ENCODE measurements at regions not wholly inside any gene's neighbourhood (a gene's known extent, or its start where the extent isn't known, plus 50 kb on each side); places are given as distances from the start of the nearest gene placed in this dataset.

DNA sequence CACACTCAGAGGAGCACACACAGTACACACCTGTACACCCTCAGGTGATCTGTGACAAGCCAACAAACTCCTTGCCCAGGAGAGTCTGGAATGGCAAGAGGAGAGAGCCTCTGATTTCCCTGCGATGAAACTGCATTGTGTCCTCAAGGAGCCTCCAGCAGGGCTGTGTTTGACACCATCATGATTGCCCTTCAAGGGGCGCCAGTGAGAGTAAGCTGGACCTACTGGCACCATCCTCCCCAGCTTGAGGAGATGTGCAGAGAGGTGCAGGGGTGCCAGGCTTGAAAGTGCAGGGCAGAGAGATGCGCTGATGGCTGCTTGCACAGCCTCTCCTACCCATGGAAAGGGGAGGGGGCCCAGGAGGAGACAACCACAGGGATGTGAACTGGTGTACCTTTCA is 188.8 kb upstream of the CADM1 start:
- H3K27me3 Mint-ChIP-seq (ENCODE audit: insufficient read depth, low read depth) = no peaks in the 10 kb centered on the region
- Histone ChIP-seq H3K27ac (no peak overlapping the region), H3K4me1 (peaks cover 24% of the 10 kb centered on the region), H3K4me2 (no peak overlapping the region), H3K79me2 (ENCODE audit: low read depth) (no peaks in the 10 kb centered on the region), H2AFZ (replicated peaks) (no peak overlapping the region), H3K36me3 (no peaks in the 10 kb centered on the region), H3K27me3 (no peaks in the 10 kb centered on the region), H3K9me3 (ENCODE audit: low read depth) (no peaks in the 10 kb centered on the region), H3F3A (ENCODE audit: low read depth) (peaks cover 28% of the 10 kb centered on the region), H3K9ac (no peak overlapping the region), H3K4me3 (no peak overlapping the region), H4K20me1 (ENCODE audit: low read depth) (peaks cover 3% of the 10 kb centered on the region)
- H3K9me3 Mint-ChIP-seq = peaks cover 2% of the 10 kb centered on the region
- no peaks in the 10 kb centered on the region for H3K36me3 Mint-ChIP-seq
- peaks cover 31% of the 10 kb centered on the region for H3K4me1 Mint-ChIP-seq
- no peak for DNase-seq (ENCODE audit: low spot score)
- no peak overlapping the region for H3K4me3 Mint-ChIP-seq
- TF ChIP-seq, protein P1, sequence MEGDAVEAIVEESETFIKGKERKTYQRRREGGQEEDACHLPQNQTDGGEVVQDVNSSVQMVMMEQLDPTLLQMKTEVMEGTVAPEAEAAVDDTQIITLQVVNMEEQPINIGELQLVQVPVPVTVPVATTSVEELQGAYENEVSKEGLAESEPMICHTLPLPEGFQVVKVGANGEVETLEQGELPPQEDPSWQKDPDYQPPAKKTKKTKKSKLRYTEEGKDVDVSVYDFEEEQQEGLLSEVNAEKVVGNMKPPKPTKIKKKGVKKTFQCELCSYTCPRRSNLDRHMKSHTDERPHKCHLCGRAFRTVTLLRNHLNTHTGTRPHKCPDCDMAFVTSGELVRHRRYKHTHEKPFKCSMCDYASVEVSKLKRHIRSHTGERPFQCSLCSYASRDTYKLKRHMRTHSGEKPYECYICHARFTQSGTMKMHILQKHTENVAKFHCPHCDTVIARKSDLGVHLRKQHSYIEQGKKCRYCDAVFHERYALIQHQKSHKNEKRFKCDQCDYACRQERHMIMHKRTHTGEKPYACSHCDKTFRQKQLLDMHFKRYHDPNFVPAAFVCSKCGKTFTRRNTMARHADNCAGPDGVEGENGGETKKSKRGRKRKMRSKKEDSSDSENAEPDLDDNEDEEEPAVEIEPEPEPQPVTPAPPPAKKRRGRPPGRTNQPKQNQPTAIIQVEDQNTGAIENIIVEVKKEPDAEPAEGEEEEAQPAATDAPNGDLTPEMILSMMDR (IDR thresholded peaks at IDR 0.05) = no peak
- TF ChIP-seq EZH2 (IDR thresholded peaks at IDR 0.05) = no peak
- TF ChIP-seq EZH2phosphoT487 (IDR thresholded peaks at IDR 0.05) = no peak
- no peak overlapping the region for H3K27ac Mint-ChIP-seq

GRCh38 chr11:115691030-115691429 is 186.8 kb upstream of the CADM1 start:
- Histone ChIP-seq H3K9ac (no peak overlapping the region), H3K27ac (no peak overlapping the region), H3K79me2 (ENCODE audit: low read depth) (no peaks in the 10 kb centered on the region), H3K4me3 (no peak overlapping the region), H2AFZ (replicated peaks) (no peak overlapping the region), H3K36me3 (no peaks in the 10 kb centered on the region), H3K4me2 (no peak overlapping the region), H3K9me3 (ENCODE audit: low read depth) (no peaks in the 10 kb centered on the region), H3F3A (ENCODE audit: low read depth) (peaks cover 18% of the 10 kb centered on the region), H3K27me3 (no peaks in the 10 kb centered on the region), H4K20me1 (ENCODE audit: low read depth) (peaks cover 3% of the 10 kb centered on the region), H3K4me1 (peaks cover 13% of the 10 kb centered on the region)
- H3K4me3 Mint-ChIP-seq = peak overlapping the region; percentile 48
- peaks cover 2% of the 10 kb centered on the region for H3K9me3 Mint-ChIP-seq
- no peak for DNase-seq (ENCODE audit: low spot score)
- no peaks in the 10 kb centered on the region for H3K27me3 Mint-ChIP-seq (ENCODE audit: insufficient read depth, low read depth)
- no peak for TF ChIP-seq EZH2phosphoT487 (IDR thresholded peaks at IDR 0.05)
- H3K36me3 Mint-ChIP-seq = no peaks in the 10 kb centered on the region
- no peak overlapping the region for H3K27ac Mint-ChIP-seq
- peaks cover 11% of the 10 kb centered on the region for H3K4me1 Mint-ChIP-seq

- H3K27me3 Mint-ChIP-seq (ENCODE audit: insufficient read depth, low read depth) = peaks cover 5% of the 10 kb centered on the region
- no peak for TF ChIP-seq EZH2 (IDR thresholded peaks at IDR 0.05)
- H3K4me3 Mint-ChIP-seq = no peak overlapping the region
- H3K9me3 ChIP-seq (ENCODE audit: low read depth) = no peaks in the 10 kb centered on the region
- H3K27me3 ChIP-seq = no peaks in the 10 kb centered on the region
- peak overlapping the region; percentile 12 for H3K27ac Mint-ChIP-seq
- H3K9ac ChIP-seq = no peak overlapping the region
- H2AFZ ChIP-seq (replicated peaks) = no peak overlapping the region
- no peaks in the 10 kb centered on the region for H3K36me3 ChIP-seq
- H3K79me2 ChIP-seq (ENCODE audit: low read depth) = no peaks in the 10 kb centered on the region
- H3K27ac ChIP-seq = no peak overlapping the region
- H3K36me3 Mint-ChIP-seq = no peaks in the 10 kb centered on the region
- H3K4me1 ChIP-seq = no peaks in the 10 kb centered on the region
- H3K4me2 ChIP-seq = no peak overlapping the region
- DNase-seq (ENCODE audit: low spot score) = no peak
- no peaks in the 10 kb centered on the region for H3F3A ChIP-seq (ENCODE audit: low read depth)
- no peaks in the 10 kb centered on the region for H4K20me1 ChIP-seq (ENCODE audit: low read depth)
- no peaks in the 10 kb centered on the region for H3K9me3 Mint-ChIP-seq
- H3K4me1 Mint-ChIP-seq = peaks cover 4% of the 10 kb centered on the region
- H3K4me3 ChIP-seq = no peak overlapping the region
Observed at GRCh38 chr11:115687934-115688333, 183.7 kb upstream of the CADM1 start.

DNA sequence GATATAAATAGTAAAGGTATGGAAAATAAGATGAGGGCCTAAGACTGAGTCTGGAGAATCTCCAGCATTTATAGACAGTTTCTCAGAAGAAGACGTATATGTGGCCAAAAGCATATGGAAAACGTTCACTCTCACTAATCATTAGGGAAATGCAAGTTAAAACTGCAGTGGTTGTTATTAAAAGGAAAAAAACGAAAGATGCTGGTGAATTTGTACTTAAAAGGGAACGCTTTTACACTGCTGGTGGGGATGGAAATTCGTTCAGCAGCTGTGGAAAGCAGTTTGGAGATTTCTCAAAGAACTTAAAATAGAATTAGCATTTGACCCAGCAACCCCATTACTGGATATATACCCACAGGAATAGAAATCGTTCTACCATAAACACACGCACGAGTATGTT is 180.5 kb upstream of the CADM1 start:
- Histone ChIP-seq H2AFZ (replicated peaks) (no peak overlapping the region), H4K20me1 (ENCODE audit: low read depth) (no peaks in the 10 kb centered on the region), H3K36me3 (no peaks in the 10 kb centered on the region), H3K27ac (no peak overlapping the region), H3K9me3 (ENCODE audit: low read depth) (no peaks in the 10 kb centered on the region), H3K4me3 (no peak overlapping the region), H3K27me3 (no peaks in the 10 kb centered on the region), H3K79me2 (ENCODE audit: low read depth) (no peaks in the 10 kb centered on the region), H3K9ac (no peak overlapping the region), H3K4me1 (no peaks in the 10 kb centered on the region), H3F3A (ENCODE audit: low read depth) (no peaks in the 10 kb centered on the region), H3K4me2 (no peak overlapping the region)
- no peak for DNase-seq (ENCODE audit: low spot score)
- Mint-ChIP-seq H3K4me1 (peaks cover 5% of the 10 kb centered on the region), H3K4me3 (no peak overlapping the region), H3K36me3 (peaks cover 2% of the 10 kb centered on the region), H3K9me3 (no peaks in the 10 kb centered on the region), H3K27me3 (ENCODE audit: insufficient read depth, low read depth) (peaks cover 5% of the 10 kb centered on the region), H3K27ac (no peak overlapping the region)
- TF ChIP-seq EZH2phosphoT487 (IDR thresholded peaks at IDR 0.05) (no peak), EZH2 (IDR thresholded peaks at IDR 0.05) (no peak)
- TF ChIP-seq, protein P1 (IDR thresholded peaks at IDR 0.05) = no peak
